Kidney epithelial cell (primary cell): ENCODE measurements at regions not wholly inside any gene's neighbourhood (a gene's known extent, or its start where the extent isn't known, plus 50 kb on each side); places are given as distances from the start of the nearest gene placed in this dataset.

Experiments
- DNase-seq: peaks from one replicate; pipeline ENCODE4 v3.0.0-alpha.2; 2010; ENCODE audit warnings: low read depth
- H3K27me3 ChIP-seq: 2 replicates; pipeline ENCODE4 v1.6.0; 2011; ENCODE audit warnings: low read length; ENCODE audit not compliant: control insufficient read depth, insufficient read depth
- H3K36me3 ChIP-seq: 2 replicates; pipeline ENCODE4 v1.5.1; 2011; ENCODE audit warnings: low read length; ENCODE audit not compliant: control insufficient read depth, insufficient read depth
- H3K4me3 ChIP-seq: 2 replicates; pipeline ENCODE4 v1.5.1; 2011; ENCODE audit warnings: low read depth, mild to moderate bottlenecking, control low read depth, low read length
- CTCF ChIP-seq: IDR thresholded peaks from 2 replicates; pipeline ENCODE4 v1.5.1; 2011; ENCODE audit warnings: mild to moderate bottlenecking, moderate library complexity, low read length, control low read depth, inconsistent platforms; ENCODE audit not compliant: insufficient read depth, poor library complexity, severe bottlenecking

- no peak for DNase-seq
- TF ChIP-seq CTCF, result no peak
- no peaks in the 10 kb centered on the region for H3K27me3 ChIP-seq
Observed at GRCh38 chr9:18348083-18348475, 125.9 kb upstream of the ADAMTSL1 start.

GRCh38 chr9:18349530-18349929 is 124.4 kb upstream of the ADAMTSL1 start:
- Histone ChIP-seq H3K4me3 (no peak overlapping the region), H3K36me3 (no peaks in the 10 kb centered on the region), H3K27me3 (no peaks in the 10 kb centered on the region)
- no peak for TF ChIP-seq CTCF
- no peak for DNase-seq

More at GRCh38 chr9:18348083-18348475, 125.9 kb upstream of the ADAMTSL1 start:
- no peaks in the 10 kb centered on the region for H3K36me3 ChIP-seq
- H3K4me3 ChIP-seq, result no peak overlapping the region

- no peak for DNase-seq
- TF ChIP-seq CTCF, result no peak
- H3K4me3 ChIP-seq, result no peak overlapping the region
- no peaks in the 10 kb centered on the region for H3K36me3 ChIP-seq
- no peaks in the 10 kb centered on the region for H3K27me3 ChIP-seq
Observed at GRCh38 chr9:18350036-18350435, 123.9 kb upstream of the ADAMTSL1 start.

- Histone ChIP-seq H3K4me3 (no peak overlapping the region), H3K27me3 (no peaks in the 10 kb centered on the region), H3K36me3 (no peaks in the 10 kb centered on the region)
- DNase-seq, result no peak
- TF ChIP-seq CTCF, result no peak
Observed at GRCh38 chr9:18350995-18351595, 122.9 kb upstream of the ADAMTSL1 start.

GRCh38 chr9:18352711-18353110 is 121.2 kb upstream of the ADAMTSL1 start:
- H3K36me3 ChIP-seq, result no peaks in the 10 kb centered on the region
- no peaks in the 10 kb centered on the region for H3K27me3 ChIP-seq
- no peak for TF ChIP-seq CTCF
- H3K4me3 ChIP-seq, result no peak overlapping the region
- DNase-seq, result no peak

- H3K27me3 ChIP-seq, result no peaks in the 10 kb centered on the region
- H3K4me3 ChIP-seq, result no peak overlapping the region
- H3K36me3 ChIP-seq, result no peaks in the 10 kb centered on the region
- no peak for DNase-seq
- TF ChIP-seq CTCF, result no peak
Observed at GRCh38 chr9:18353473-18353872, 120.5 kb upstream of the ADAMTSL1 start.
